IPS-15b (cell line): ENCODE measurements at regions not wholly inside any gene's neighbourhood (a gene's known extent, or its start where the extent isn't known, plus 50 kb on each side); places are given as distances from the start of the nearest gene placed in this dataset.

Experiments used
- H3K27me3 ChIP-seq: one replicate; pipeline ENCODE4 v1.6.1; 2013; ENCODE audit warnings: low read length; ENCODE audit not compliant: control insufficient read depth, insufficient read depth
- H3K36me3 ChIP-seq: one replicate; pipeline ENCODE4 v1.6.1; 2013; ENCODE audit warnings: low read length; ENCODE audit not compliant: control insufficient read depth, insufficient read depth
- H3K4me1 ChIP-seq: one replicate; pipeline ENCODE4 v1.6.1; 2013; ENCODE audit warnings: mild to moderate bottlenecking, low read length; ENCODE audit not compliant: control insufficient read depth, insufficient read depth
- H3K4me3 ChIP-seq: one replicate; pipeline ENCODE4 v1.5.1; 2013; ENCODE audit warnings: low read depth, low read length
- H3K9ac ChIP-seq: one replicate; pipeline ENCODE4 v1.6.1; 2013; ENCODE audit warnings: low read depth, mild to moderate bottlenecking, low read length
- H3K9me3 ChIP-seq: one replicate; pipeline ENCODE4 v1.6.1; 2013; ENCODE audit warnings: mild to moderate bottlenecking, low read length; ENCODE audit not compliant: control insufficient read depth, insufficient read depth

- H3K9me3 ChIP-seq = no peaks in the 10 kb centered on the region
- no peak overlapping the region for H3K4me3 ChIP-seq
- no peak overlapping the region for H3K9ac ChIP-seq
- no peaks in the 10 kb centered on the region for H3K27me3 ChIP-seq
- no peaks in the 10 kb centered on the region for H3K36me3 ChIP-seq
- H3K4me1 ChIP-seq = peaks cover 31% of the 10 kb centered on the region
These were observed 58.0 kb upstream of the CYSLTR2 start for GRCh38 chr13:48595431-48596429.

- no peak overlapping the region for H3K9ac ChIP-seq
These were observed 53.1 kb upstream of the CYSLTR2 start for GRCh38 chr13:48600374-48601364.

DNA sequence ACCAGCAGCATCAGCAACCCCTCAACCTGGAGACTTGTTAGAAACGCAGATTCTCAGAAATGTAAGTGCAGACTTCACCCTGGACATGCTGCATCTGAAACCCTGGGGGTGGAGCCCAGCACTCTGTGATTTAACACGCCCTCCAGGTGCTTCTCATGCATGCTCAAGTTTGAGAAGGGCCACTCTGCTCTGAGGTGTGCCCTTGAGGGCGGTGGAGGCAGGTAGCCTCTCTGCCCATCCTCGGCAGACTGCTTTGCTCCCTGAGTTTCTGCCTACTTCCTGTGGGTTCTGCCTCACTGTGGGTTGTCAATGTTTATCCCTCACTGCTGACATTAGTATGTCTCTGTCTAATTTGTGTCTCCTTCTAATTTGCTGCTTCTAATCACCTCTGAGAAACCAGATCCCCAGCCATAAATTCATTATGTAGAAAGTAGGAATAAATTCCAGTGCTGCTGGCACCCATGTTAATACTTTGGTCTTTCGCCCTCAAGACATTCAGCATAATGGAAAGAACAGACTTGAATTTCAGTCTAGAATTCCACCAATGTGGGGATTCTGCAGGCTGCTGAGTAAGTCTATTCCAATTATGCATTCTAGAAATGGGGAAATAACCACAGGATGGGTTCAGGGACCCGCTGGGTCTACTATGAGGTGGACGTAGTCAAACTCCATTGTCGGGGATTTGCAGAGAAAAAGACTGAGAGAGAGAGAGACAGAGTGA, 51.3 kb upstream of the CYSLTR2 start:
- no peak overlapping the region for H3K4me3 ChIP-seq
- H3K36me3 ChIP-seq = no peaks in the 10 kb centered on the region
- H3K9ac ChIP-seq = no peak overlapping the region
- no peaks in the 10 kb centered on the region for H3K27me3 ChIP-seq
- peaks cover 2% of the 10 kb centered on the region for H3K4me1 ChIP-seq
- H3K9me3 ChIP-seq = no peaks in the 10 kb centered on the region

More at GRCh38 chr13:48600374-48601364, 53.1 kb upstream of the CYSLTR2 start:
- no peaks in the 10 kb centered on the region for H3K9me3 ChIP-seq
- no peaks in the 10 kb centered on the region for H3K36me3 ChIP-seq
- H3K27me3 ChIP-seq = no peaks in the 10 kb centered on the region
- H3K4me3 ChIP-seq = no peak overlapping the region
- peaks cover 2% of the 10 kb centered on the region for H3K4me1 ChIP-seq

GRCh38 chr13:48603375-48603774, 50.4 kb upstream of the CYSLTR2 start:
- Histone ChIP-seq H3K4me3 (no peak overlapping the region), H3K9me3 (no peaks in the 10 kb centered on the region), H3K27me3 (no peaks in the 10 kb centered on the region), H3K36me3 (no peaks in the 10 kb centered on the region), H3K4me1 (peaks cover 2% of the 10 kb centered on the region), H3K9ac (no peak overlapping the region)
